AG04449 (cell line): ENCODE measurements at regions not wholly inside any gene's neighbourhood (a gene's known extent, or its start where the extent isn't known, plus 50 kb on each side); places are given as distances from the start of the nearest gene placed in this dataset.
"Not testable (repeated sequence)": the region's sequence is repeated elsewhere in the genome, so short reads cannot be mapped to it uniquely, and the experiment has no call there.

Source experiments
- CTCF ChIA-PET: fragments of 350-600 bp; formaldehyde crosslinking; extraction: SDS; loops from one replicate; lab custom pipeline; 2021; ENCODE audit warnings: antibody characterized with exemption; lab: Yijun Ruan, JAX
- POLR2A ChIA-PET: fragments of 400-600, 350-600 bp; formaldehyde crosslinking; extraction: SDS; loops from one replicate; lab custom pipeline; 2020; ENCODE audit warnings: antibody characterized with exemption, inconsistent platforms; lab: Yijun Ruan, JAX
- DNase-seq: peaks from one replicate; pipeline ENCODE4 v3.0.0-alpha.2; 2010; ENCODE audit warnings: low read depth, low spot score
- H3K4me3 ChIP-seq: 2 replicates; pipeline ENCODE4 v1.5.1; 2011; ENCODE audit warnings: low read depth, mild to moderate bottlenecking, control low read depth, low read length
- TF ChIP-seq, protein P1 (sequence below): IDR thresholded peaks from one replicate; pipeline ENCODE4 v1.5.1; 2011; ENCODE audit warnings: mild to moderate bottlenecking, moderate library complexity, low read length, control low read depth, inconsistent platforms; ENCODE audit not compliant: insufficient read depth; ENCODE audit errors: missing control alignments

DNA sequence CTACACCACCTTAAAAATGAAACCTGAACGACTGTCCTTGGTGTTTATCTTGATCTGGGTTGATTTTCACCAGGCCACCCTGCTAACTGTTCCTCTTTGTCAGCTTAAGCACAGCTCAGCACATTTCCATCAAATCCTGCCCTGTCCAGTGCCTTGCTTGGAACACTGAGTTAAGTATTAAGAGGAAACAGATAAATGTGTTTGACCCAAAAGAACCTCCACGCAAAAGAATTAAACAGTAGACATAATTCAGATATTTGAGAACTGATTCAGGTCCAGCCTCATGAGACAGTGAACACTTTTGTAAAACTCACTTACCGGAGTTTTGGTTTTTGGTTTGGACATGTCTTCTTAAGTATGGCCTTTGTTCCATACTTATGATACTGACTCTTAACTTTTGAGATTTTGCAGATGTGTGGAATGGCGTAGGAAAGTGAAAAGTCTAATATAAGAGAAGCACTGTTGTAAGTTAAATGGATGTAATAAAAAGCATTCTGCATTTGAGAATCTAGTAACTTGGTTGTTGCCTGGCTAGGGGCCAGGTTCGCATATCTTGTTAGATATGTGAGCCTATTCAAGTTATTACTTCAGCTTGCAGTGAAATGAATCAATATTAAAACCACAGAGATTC lies 88.9 kb upstream of the SERPINE2 start:
- no peak overlapping the region for H3K4me3 ChIP-seq
- TF ChIP-seq, protein P1, sequence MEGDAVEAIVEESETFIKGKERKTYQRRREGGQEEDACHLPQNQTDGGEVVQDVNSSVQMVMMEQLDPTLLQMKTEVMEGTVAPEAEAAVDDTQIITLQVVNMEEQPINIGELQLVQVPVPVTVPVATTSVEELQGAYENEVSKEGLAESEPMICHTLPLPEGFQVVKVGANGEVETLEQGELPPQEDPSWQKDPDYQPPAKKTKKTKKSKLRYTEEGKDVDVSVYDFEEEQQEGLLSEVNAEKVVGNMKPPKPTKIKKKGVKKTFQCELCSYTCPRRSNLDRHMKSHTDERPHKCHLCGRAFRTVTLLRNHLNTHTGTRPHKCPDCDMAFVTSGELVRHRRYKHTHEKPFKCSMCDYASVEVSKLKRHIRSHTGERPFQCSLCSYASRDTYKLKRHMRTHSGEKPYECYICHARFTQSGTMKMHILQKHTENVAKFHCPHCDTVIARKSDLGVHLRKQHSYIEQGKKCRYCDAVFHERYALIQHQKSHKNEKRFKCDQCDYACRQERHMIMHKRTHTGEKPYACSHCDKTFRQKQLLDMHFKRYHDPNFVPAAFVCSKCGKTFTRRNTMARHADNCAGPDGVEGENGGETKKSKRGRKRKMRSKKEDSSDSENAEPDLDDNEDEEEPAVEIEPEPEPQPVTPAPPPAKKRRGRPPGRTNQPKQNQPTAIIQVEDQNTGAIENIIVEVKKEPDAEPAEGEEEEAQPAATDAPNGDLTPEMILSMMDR: no peak
- POLR2A ChIA-PET: interaction anchor here (1.1 kb wide), 1 partner anchor 11 kb away, joined by 3 read pairs; no protein-coding TSS in a partner anchor
- DNase-seq: no peak
- CTCF ChIA-PET: interaction anchor here (1.5 to 2.5 kb wide), 2 partner anchors 14 to 155 kb away, joined by 6 to 7 read pairs; no protein-coding TSS in a partner anchor

GRCh38 chr2:224126440-224126839 lies 87.4 kb upstream of the SERPINE2 start:
- TF ChIP-seq, protein P1: no peak
- DNase-seq: no peak
- ChIA-PET POLR2A (no interaction called here), CTCF (interaction anchor here (1.0 to 1.5 kb wide), 3 partner anchors 16 to 157 kb away, joined by 3 to 6 read pairs (median 3); no protein-coding TSS in a partner anchor)
- no peak overlapping the region for H3K4me3 ChIP-seq

- DNase-seq: no peak
- H3K4me3 ChIP-seq: no peak overlapping the region
- ChIA-PET POLR2A (no interaction called here), CTCF (interaction anchor here (1.0 to 1.3 kb wide), 2 partner anchors 17 to 152 kb away, joined by 3 read pairs; no protein-coding TSS in a partner anchor)
- TF ChIP-seq, protein P1: no peak
Observed at GRCh38 chr2:224126003-224126402, 86.9 kb upstream of the SERPINE2 start.

GRCh38 chr2:224122542-224122941 lies 83.5 kb upstream of the SERPINE2 start:
- TF ChIP-seq, protein P1: no peak
- no peak for DNase-seq
- no peak overlapping the region for H3K4me3 ChIP-seq
- CTCF ChIA-PET: interaction anchor here (3.2 kb wide), 1 partner anchor 11 kb away, joined by 12 read pairs; no protein-coding TSS in a partner anchor
- POLR2A ChIA-PET: no interaction called here

DNA sequence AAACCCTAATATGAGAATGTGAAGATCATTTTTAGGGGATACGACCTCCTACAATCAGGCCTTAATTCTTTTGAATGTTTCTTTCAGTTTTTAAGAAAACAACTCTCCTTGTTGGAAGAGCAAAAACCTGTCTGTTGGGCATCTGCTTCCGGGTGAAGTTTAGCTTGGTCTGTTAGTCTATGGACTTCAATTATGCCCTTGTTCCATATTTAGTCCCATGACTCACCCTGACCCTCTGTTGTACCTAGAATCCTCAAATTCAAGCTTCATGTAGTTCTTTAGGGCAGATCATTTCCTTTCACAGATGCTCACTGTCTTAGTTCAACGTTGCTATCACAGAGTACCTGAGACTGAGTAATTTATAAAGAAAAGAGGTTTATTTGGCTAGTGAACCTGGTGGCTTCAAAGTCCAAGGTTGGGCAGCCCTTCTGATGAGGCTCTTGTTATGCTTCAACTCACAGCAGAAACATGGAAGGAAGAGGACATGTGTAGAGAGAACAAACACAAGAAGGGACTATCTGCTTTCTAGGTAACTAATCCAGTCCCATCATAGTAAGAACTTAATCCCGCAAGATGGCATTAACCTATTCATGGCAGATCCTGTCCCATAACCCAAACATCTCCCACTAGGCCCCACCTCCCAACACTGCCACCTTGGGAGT lies 82.5 kb upstream of the SERPINE2 start:
- POLR2A ChIA-PET: interaction anchor here (0.6 kb wide), 1 partner anchor 10 kb away, joined by 3 read pairs; no protein-coding TSS in a partner anchor
- DNase-seq: no peak
- H3K4me3 ChIP-seq: no peak overlapping the region
- TF ChIP-seq, protein P1: no peak
- CTCF ChIA-PET: interaction anchor here (0.9 to 3.2 kb wide), 3 partner anchors 10 to 163 kb away, joined by 3 to 12 read pairs (median 4); no protein-coding TSS in a partner anchor

DNA sequence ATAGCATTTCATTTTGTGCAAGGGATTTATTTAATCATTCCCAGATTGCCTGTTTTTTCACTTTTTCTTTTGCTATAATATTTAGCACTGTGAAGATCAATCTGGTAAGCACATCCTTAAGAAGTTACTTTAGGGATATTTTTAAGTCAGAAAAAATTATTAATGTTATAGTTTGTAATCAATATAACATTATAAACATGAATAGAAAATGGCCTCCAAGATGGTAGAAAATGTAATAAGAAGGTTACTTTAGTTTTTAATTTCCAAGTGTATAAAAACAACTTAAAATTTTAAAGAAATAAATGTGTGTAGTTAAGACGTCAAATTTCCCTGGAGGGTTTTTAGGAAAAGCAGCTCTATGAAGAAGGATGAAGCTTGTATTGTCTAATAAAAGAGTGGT lies 81.9 kb upstream of the SERPINE2 start:
- POLR2A ChIA-PET: no interaction called here
- CTCF ChIA-PET: interaction anchor here (0.9 to 3.2 kb wide), 3 partner anchors 10 to 163 kb away, joined by 3 to 12 read pairs (median 4); no protein-coding TSS in a partner anchor
- no peak overlapping the region for H3K4me3 ChIP-seq
- DNase-seq: no peak
- TF ChIP-seq, protein P1: no peak

GRCh38 chr2:224119846-224120245 lies 80.8 kb upstream of the SERPINE2 start:
- DNase-seq, CTCF ChIA-PET, H3K4me3 ChIP-seq, POLR2A ChIA-PET: not testable (repeated sequence)
